Putamen (tissue), 1 donor: ENCODE measurements at regions not wholly inside any gene's neighbourhood (a gene's known extent, or its start where the extent isn't known, plus 50 kb on each side); places are given as distances from the start of the nearest gene placed in this dataset.
"Not testable (repeated sequence)": the region's sequence is repeated elsewhere in the genome, so short reads cannot be mapped to it uniquely, and the experiment has no call there.

Experiments used
- DNase-seq: peaks from one replicate; pipeline ENCODE4 v3.0.0-alpha.2; 2016; ENCODE audit warnings: low spot score

DNA sequence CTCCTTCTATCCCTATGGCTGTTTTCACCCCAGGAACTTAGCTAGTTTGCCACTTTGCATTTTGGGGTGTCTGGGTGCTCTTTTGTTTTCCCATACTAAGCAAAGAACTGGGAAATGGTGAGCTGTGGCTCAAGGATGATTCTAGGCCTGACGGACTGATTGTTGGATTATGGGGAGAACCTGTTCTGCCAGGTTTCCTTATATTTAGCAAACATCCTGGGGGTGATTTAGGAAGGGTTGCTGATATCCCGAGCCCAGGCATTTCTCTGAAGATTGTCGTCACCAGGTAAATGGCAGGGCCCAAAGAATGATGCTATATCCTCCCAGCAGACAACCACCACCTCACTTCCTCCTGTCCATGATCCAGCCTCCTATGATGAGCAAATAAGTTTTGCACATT, 72.1 kb upstream of the GRB10 start:
- no peak for DNase-seq

DNA sequence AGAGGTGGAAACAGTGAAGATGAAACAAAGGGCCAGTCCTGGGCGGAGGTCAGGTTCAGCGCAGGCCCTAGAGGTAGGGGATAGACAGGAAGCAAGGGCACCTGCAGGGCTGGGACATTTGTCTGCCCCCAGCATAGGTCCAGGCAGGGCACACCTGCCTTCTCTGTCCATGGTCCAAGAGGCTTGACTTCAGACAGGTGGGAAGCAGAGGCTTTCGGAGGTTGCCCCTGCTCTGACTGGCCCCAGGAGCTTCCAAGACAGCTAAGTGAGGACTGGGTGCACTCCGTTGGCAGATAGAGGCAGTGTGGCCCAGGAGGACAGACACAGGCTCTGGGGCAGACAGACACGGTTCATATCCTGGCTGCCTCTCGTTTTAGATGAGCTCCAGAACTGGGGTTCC, 71.6 kb upstream of the GRB10 start:
- DNase-seq = no peak

DNA sequence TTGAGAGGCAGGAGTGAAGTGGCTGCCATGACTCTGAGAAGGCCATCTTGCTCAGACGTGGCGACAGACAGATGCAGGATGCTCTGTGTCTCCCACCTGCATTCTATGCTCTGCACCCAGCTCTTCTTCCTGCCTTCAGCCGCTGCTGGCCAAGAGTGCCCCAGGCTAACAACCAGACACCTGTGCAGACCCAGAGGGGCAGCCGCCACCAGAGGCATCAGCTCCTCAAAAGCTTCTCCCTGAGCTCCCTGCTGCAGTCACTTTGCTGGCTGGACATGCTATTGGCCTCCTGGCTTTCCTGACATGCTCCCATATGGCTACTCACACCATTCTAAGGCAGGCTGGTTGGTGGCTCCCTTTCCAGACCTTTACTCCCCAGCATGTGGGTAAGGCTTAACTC, 70.6 kb upstream of the GRB10 start:
- no peak for DNase-seq

DNA sequence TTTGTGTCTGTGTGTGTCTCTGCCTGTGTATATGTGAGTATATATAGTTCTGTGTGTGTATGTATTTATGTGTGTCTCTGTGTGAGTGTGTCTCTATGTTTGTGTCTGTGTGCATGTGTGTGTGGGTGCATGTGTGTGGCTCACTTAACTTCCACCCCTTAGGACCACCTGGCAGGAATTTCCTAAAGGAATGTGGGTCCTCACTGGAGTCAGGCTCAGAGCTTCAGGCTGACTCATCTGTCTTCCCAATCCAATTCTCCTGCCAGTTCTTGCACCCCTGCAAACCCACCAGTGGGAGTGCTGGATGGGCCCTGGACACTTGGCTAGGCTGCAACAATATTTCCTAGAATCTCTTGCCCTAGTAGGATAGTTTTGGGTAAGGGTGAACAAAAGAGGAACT, 70.2 kb upstream of the GRB10 start:
- no peak for DNase-seq

DNA sequence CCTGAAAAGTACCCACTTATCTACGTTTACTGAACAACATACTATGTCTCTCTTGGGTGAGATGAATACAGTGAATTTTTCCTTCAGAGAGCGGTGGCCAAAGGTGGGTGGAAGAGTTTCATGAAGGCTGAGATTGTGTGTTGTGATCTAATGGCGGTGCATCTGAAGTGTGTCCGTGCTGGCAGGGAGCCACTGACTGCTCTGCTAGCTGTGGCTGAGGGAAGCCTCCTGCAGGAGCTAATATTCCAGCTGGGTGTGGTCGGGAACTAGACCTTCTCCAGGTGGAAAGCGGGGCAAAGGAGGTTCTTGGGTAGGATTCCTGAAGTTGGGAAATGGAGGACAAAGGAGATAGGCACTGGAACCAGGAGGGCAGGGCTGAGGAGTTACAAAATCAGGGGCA, 69.2 kb upstream of the GRB10 start:
- DNase-seq = no peak

DNA sequence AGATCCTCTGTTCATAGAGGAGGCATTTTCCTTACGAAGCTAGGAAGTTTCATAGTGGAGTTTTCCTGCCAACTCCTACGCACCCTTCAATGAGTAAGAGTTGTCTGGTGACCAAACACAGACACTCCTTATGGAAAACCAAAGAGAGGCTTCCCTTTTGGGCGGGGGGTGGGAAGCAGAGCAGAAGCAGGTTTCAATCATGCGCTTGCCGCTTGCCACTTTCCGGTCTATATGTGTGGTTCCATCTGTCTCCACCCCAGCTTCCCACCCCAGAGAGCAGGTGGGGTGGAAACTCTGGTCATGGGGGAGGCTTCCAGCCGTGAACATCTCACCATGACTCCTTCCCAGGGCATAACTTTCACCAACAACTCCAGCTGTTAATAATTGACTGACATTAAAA, 68.8 kb upstream of the GRB10 start:
- DNase-seq = no peak

DNA sequence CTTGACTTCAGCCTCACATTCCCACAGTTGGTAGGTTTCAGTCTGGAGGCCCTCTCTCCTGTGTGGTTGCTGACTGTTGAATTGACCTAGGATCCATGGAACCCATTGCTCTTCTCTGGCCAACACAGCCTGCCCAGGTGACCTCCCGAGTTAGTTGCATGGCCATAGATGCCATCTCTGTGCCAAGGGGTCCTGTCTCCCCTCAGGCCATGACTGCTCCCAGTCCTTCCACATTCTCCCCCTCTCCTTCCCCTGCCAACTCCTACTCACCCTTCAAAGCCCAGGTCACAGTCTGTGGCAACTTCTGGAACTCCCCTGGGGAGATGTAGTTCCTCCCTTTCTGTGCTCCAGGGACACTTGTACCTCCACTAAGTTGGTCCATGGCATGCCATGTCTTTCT, 67.3 kb upstream of the GRB10 start:
- no peak for DNase-seq

DNA sequence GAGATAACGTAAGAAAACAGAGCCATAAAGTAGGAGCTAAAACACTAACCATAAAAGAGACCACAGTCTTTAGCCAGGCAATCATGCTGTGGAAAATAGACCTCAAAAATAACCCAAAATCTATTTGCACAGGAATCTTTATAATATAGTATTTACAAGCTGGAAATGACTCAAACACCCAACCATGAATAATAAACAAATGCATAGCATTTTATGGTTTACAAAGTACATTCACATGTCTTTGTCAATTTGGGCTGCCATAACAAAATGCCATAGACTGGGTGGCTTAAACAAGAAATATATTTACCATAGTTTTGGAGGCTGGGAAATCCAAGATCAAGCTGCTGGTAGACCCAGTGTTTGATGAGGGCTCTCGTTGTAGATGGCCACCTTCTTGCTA, 65.5 kb upstream of the GRB10 start:
- DNase-seq = no peak

DNA sequence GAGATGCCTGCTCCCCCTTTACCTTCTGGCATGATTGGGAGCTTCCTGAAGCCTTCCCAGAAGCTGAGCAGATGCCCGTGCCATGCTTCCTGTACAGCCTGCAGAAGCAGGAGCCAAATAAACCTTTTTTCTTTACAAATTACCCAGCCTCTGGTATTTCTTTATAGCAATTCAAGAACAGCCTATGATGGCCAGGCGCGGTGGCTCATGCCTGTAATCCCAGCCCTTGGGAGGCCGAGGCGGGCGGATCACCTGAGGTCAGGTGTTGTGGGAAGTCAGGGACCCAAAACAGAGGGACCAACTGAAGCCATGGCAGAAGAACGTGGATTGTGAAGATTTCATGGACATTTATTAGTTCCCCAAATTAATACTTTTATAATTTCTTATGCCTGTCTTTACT, 62.2 kb upstream of the GRB10 start:
- DNase-seq = not testable (repeated sequence)

DNA sequence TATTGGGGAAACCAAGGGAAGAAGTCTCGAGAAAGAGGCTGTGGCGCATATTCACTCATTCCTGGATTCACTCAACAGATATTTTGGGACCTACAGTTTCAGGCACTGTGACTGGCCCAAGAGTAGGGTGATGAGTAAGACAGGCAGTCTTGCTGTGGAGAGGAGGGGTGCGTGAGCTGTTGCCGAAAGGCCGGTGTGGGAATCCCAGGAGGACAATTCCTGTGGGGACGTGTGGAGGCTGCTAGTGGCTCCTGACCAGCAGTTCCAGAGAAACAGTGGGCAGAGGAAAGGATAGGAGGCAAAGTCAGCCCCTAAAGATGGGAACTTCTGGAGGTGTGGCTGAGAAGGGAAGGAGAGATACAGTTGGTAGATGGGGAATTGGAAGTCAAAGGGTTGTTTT, 59.3 kb upstream of the GRB10 start:
- DNase-seq = no peak

DNA sequence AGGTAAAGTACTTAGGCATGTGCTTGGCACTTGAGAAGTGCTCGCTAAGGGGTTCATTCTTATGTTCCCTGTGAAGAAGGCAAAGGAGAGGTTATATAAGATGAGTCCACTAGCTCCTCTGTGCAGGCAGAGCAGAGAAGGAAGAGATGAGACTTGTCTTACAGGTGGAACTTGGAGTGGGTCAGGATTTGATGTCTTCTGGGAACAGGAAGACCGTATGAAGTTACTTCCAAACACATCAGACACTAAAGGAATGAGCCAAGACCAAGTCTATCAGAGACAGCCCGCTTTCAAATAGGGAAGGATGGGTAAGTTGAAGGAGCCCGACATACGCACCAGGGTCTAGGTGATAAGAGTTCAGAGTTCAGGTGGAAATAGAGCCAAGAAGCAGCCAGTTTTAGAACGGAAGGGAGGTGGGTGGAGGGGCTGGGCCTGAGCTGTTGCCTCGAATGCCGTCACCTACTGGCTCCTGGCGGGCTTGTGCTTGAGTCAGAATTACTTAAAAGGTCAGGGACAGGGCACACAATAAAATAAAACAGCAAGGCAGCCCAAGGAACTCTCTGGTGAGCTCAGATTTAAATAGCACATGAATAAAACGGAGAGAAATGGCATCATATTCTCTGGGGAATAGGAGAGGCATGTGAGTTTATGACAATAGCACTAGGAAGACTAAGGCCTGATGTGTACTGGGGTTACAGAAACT, 56.1 kb upstream of the GRB10 start:
- DNase-seq = no peak

DNA sequence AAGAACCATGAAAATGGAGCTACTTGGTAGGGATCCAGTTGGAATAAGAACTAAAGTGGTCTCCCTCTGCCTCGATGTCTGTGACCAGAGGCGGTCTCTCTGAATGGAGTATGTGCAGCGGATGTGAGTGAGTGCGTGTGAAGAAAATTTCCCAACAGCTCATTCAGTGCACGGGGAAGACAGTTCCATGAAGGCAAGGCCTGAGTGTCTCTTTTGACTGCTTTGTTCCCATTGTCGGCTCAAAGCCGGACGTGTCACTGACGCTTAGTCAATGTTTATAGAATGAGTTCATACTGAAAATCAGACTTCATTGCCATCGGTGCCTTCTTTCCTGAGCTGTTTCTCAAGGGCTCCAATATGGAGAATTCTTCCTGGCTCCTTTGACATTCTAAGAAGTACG, 55.3 kb upstream of the GRB10 start:
- no peak for DNase-seq

DNA sequence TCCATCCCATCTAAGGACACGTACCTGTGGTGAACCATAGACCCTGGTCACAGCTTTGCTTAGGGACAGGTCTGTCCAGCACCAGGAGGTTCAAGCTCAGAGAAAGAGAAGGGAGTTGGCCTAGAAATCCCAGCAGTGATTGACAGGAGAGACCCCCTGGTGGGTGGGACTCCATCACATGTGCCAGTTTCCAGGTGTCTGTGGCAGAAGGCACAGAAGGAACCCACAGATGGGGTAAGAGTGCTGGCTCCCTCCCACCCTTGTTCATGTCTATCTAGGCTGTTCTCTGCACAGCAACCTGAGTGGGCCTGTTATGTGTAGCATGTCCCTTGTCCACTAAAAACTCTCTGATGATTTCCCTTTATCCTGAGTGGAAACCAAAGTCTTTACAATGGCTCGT, 54.0 kb upstream of the GRB10 start:
- no peak for DNase-seq

DNA sequence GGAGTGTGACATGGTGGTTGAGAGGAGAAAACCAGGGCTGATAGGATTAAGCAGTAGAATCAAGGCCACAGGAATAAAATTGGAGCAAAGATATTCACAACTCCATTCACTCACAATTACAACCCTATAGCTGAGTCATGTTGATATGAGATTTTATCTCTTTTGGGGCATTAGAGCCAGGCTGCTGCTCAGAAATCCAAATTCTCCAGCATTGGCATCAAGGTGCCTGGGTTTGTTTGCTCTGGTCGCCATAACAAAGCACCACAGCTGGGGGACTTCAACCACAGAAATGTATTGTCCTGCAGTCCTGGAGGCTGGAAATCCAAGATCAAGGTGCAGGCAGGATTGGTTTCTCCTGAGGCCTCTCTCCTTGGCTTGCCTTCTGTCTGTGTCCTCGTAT, 52.5 kb upstream of the GRB10 start:
- DNase-seq = no peak

DNA sequence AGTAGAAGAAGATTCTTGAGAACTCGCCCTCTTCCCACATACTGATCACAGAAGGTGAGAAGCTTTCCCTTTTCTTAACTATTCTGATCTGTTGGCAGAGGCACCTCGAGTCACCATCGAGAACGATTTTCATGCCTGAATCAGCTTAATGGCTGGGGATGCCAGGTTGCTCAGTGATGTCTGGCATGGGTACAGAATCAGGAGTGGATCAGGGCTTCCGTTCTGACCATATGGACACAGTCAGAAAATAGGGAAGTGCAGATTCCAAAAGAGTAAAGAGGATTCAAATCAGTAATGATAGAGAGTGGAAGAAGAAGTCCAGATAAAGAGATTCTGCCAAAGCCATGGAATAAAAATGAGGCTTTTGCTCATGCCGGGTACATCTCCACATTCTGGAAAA, 52.0 kb upstream of the GRB10 start:
- DNase-seq = no peak

DNA sequence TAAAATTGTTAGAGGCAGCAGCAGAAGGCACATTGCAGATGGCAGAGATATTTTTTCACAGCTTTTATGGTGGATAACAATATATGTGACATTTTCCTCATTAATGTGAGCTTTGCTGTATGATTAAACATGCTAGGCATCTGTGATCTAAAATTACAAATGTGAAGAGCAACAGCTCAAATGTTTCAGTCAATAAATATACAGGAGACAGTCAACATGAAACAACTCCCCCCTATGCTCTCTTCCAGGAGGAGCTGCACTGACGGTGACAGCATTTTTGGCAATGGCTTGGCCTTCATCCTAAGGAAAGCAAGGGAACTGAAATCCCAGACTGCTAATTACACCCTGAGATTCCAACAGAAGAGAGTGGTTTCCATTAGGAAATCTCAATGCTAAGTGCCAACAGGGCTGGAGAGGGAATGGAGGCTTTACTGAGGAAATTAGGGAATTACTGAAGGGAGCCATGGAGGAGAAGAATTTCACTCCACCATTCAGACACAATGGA, 51.4 kb upstream of the GRB10 start:
- no peak for DNase-seq

DNA sequence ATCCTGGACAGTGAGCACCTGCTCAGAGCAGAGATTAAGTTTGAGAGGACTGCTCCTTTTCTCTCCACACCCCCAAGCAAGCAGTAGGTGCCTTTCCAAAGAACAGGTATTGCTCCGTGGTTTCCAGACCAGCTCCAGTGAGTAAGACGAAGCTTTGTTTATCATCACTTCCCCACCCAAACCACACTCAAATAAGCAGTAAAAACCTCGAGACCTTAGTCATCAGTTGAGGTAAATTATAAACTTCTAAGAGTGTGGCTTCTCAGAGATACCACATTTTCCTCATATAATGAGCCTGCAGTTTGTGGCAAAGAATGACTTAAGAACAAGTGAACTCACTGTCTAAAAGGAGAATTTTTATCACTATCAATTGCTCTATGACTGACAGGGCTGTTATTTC, 50.0 kb upstream of the GRB10 start:
- DNase-seq = no peak
